SKM-1 (cell line): ENCODE measurements at regions not wholly inside any gene's neighbourhood (a gene's known extent, or its start where the extent isn't known, plus 50 kb on each side); places are given as distances from the start of the nearest gene placed in this dataset.
"Not testable (repeated sequence)": the region's sequence is repeated elsewhere in the genome, so short reads cannot be mapped to it uniquely, and the experiment has no call there.

Source experiments
- DNase-seq: peaks from one replicate; lab custom pipeline; 2025; ENCODE audit not compliant: unreplicated experiment; lab: John Stamatoyannopoulos, UW

DNA sequence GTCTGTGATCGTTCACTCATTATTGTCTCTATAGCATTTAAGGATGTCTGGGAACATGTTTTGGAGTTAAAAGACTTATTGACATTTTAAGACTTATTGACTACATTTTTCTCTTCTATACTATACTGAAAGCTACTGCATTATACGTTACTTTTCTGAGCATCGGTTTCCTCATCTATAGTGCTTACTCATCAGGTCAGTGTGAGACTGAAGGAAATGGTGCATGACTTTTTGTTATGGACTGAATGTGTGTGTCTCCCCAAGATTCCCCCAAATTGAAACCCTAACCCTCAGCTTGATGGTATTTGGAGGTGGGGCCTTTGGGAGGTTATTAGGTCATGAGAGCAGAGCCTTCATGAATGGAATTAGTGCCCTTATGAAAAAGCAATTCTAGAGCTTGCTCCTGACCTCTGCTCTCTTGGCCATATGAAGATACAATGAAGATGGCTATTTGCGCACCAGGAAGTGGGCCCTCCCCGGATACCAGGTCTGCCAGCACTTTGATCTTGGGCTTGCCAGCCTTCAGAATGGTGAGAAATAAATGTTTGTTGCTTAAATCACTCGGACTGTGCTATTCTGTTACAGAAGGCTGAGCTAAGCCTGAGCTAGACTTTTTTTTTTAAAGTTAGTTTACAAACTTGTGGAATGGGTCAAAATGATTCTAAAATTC is 243.7 kb upstream of the RREB1 start:
- DNase-seq = no peak

- DNase-seq = no peak
Observed at GRCh38 chr6:6865611-6866010, 242.2 kb upstream of the RREB1 start.

DNA sequence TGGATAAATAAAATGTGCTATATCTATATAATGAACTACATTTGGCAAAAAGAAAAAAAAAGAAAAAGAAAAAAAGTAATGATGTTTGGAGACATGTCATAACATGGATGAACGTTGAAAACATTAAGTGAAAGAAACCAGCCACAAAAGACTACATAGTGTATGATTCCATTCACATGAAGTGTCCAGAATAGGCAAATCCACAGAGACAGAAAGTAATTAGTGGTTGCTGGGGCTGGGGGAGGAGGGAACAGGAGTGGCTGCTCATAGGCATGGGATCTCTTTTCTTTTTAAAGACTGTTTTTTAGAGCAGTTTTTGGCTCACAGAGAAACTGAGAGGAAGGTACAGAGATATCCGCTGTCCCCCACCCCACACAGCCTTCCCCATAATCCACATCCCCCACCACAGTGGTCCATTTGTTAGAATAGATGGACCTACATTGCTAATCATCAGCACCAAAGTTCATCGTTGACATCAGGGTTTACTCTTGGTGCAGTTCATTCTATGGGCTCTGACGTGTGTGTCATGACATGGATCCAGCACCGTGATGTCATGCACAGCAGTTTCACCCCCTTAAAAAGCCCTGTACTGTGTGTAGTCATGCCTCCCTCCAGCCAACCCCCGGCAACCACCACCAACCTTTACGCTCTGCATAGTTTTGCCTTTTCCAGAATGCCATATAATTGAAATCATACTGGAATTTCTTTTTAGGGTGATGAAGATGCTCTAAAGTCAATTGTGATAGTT is 240.9 kb upstream of the RREB1 start:
- DNase-seq = no peak

DNA sequence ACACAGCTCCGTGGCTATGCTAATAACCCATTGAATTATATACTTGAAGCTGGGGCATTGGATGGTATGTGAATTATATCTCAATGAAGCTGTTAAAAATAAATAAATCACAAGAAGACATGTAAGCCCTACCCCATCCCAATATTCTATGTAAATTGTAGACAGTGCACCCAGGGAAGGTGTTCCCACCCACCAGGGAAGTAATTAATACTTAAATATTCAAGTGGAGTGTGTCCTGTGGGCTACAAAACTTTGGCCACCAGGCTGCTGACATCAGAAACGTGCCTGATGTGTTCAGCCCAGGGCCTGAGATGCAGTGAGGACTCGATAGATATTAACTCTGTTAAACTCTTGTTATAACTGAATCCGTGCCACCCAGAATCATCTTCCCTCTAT is 240.4 kb upstream of the RREB1 start:
- no peak for DNase-seq

DNA sequence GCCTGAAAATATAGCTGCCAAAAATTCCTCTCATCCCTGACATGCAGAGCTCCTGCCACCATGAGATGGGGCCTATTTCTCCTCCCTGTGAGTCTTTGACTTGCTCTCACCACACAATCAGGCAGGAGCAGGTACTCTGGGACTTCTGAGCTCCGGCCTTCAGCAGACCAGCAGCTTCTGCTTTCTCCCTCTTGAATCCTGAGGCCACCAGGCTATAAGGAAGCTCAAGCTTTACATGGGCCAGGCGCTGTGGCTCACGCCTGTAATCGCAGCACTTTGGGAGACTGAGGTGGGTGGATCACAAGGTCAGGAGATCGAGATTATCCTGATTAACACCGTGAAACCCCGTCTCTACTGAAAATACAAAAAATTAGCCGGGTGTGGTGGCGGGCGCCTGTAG is 238.7 kb upstream of the RREB1 start:
- DNase-seq = no peak

DNA sequence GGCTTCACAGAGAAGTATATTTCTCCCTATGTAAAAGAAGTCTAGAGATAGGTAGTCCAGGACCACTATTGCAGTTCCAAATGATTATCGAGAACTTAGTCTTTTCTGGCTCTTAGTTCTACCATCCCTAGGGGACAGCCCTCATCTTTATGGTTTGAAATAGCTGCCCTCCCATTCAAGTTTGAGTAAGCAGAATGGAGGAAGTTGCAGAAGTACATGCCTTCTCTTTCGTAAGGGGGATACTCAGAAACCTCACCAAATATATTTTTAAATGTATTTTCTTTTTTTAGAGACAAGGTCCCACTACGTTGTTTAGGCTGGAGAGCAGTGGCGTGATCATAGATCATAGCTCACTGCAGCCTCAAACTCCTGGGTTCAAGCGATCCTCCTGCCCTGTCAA is 236.8 kb upstream of the RREB1 start:
- DNase-seq = peak; percentile 74

DNA sequence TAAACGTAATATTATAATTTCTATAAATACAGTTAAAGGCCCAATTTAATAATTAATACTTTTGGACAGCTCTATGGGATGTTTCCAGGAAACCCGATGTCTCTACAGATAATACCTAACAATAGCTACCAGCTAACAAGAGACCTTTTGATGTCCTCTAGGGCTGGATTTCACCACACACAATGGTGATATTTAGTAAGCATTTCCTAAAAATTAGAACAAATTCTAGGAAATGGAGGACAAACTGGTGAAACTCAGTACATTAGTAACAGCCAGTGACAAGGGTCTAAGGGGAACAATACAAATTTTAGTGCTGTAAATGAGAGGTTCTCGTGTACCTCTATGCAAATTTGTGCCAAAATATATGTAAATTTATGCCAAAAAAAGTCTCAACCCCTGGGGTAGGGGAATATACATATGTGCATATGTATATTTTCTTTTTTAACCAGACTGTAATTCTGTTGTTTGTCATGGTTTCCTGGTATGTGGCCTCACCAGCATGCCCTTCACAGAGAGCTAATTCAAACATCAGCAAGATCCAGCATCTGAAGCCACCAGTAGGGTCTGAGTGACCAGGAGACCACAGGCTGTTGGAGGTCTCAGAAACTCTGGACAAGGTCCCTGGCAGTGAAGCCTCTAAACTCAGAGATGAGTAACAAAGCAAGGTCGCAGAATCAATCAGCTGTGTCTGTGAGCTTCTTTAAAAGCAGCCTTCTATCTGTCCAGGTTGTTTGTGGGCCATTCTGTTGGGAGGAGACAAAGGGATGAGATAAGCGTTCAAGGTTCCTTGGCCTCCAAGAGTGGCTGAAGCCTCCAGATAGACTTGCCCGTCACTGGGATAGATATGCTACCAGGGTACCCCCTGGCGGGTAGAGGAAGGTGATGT is 235.1 kb upstream of the RREB1 start:
- DNase-seq = no peak

GRCh38 chr6:6873778-6874177 is 234.0 kb upstream of the RREB1 start:
- DNase-seq = no peak

DNA sequence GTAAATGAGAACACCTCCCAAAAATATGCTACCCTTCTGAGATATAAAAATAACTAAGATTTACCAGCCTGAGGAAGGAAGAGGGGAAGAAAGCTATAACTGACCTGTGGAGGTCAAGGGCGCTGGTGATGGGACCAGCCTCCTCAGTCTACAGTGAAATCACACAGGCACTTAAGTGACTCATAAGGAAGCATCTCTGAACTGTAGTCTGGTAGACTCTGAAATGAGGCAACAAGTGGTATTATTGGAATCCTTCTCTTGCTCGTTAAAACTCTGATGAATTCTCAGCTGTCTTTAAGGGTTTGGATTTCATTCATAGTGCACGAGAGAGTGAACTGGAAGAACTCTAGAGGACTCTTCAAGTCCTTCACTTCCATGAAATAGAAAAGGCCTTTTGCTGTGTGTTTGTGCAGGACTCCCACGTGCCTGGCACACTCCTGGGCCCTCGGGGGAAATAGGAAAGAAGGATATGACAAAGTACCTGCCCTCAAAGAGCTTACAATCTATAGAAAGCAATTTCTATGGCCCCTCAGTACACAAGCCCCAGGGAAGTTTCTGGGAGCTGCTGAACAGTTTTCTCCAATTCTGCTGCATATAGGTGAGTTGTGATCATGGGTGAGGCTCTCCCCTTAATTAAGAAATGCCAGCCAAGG is 231.8 kb upstream of the RREB1 start:
- DNase-seq = peak; percentile 74

DNA sequence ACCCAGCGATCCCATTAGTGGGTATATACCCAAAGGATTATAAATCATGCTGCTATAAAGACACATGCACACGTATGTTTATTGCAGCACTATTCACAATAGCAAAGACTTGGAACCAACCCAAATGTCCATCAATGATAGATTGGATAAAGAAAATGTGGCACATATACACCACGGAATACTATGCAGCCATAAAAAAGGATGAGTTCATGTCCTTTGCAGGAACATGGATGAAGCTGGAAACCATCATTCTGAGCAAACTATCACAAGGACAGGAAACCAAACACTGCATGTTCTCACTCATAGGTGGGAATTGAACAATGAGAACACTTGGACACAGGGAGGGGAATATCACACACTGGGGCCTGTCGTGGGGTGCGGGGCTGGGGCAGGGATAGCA is 230.0 kb upstream of the RREB1 start:
- DNase-seq = not testable (repeated sequence)

DNA sequence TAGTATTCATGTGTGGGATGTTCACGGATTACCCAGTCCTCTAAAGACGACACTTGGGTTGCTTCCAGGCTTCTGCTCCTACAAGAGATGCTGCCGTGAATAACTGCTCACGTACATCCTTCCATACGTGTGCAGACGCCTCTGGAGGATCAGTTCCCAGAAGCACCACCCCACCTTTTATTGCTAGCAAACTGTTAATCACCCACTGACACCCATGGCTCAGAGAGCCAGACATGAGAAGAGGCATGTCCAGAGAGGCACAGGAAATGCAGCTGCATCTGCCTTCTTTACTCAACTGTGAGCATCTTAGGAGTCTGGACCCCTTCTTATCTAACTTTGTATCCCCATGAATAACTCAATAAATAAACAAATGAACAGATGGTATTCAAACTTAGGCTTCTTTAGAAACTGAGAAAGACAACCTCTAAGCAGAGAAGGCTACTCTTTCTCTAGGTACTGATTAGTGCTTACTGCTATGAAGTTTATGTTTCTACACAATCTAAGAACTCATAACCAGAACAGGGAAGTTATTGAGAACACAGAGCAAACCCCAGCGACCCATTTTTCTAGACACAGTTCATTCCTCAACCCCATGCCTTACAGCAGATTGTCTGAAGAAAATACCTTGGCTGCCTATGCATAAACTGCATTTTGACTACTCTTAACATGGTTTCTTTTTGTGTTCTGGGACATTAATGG is 228.7 kb upstream of the RREB1 start:
- no peak for DNase-seq

DNA sequence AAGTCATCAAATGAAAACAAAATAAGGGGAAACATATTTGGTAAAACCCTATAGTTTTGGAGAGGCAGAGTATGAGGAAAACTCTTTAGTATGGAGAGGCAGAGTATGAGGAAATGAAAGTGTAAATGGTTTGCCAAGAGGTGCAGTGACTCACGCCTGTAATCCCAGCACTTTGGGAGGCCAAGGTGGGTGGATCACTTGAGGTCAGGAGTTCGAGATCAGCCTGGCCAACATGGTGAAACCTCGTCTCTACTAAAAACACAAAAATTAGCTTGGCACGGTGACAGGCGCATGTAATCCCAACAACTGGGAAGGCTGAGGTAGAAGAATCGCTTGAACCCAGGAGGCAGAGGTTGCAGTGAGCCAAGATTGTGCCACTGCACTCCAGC is 228.2 kb upstream of the RREB1 start:
- peak; percentile 74 for DNase-seq

GRCh38 chr6:6880745-6881437 is 226.9 kb upstream of the RREB1 start:
- DNase-seq = no peak

GRCh38 chr6:6881438-6882225 is 226.1 kb upstream of the RREB1 start:
- DNase-seq = no peak

- DNase-seq = no peak
Observed at GRCh38 chr6:6882592-6882991, 225.2 kb upstream of the RREB1 start.

DNA sequence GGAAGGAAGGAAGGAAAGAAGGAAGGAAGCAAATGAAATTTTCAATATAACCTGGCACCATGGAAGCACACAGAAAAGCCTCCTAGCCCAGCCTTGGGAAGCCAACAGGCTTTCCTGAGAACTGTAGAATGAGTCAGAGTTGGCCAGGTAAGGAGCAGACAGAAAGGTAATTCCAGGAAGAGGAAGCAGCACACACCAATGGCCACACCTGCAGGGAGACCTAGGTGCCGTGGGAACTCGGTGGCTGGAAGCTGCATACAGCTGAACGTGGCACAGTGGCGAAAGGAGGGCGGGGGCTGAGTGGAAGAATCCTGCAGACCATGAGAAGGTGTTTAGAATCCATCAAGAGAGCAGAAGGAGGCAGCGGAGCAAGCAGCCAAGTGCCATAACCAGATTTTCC is 224.8 kb upstream of the RREB1 start:
- no peak for DNase-seq

GRCh38 chr6:6884193-6884627 is 223.6 kb upstream of the RREB1 start:
- DNase-seq = no peak

DNA sequence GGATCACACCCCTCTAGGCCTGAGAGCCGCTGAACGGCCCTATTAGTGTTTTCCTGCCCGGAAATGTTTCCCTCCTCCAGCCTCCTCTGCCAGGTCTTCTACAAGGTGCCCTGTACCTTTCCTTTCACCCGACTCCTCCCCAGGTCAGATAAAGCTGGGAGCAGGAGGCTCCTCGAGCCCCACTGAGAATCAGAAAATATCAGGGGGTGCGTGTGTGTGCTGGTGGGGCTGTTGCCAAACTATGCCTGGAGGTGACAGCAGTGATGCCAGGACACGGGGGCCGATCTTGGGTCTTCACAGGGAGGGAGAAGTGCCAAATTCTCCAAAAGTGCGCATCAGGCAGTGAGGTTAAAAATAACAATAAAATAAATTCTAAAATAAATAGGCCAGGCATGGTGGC is 222.8 kb upstream of the RREB1 start:
- DNase-seq = no peak

DNA sequence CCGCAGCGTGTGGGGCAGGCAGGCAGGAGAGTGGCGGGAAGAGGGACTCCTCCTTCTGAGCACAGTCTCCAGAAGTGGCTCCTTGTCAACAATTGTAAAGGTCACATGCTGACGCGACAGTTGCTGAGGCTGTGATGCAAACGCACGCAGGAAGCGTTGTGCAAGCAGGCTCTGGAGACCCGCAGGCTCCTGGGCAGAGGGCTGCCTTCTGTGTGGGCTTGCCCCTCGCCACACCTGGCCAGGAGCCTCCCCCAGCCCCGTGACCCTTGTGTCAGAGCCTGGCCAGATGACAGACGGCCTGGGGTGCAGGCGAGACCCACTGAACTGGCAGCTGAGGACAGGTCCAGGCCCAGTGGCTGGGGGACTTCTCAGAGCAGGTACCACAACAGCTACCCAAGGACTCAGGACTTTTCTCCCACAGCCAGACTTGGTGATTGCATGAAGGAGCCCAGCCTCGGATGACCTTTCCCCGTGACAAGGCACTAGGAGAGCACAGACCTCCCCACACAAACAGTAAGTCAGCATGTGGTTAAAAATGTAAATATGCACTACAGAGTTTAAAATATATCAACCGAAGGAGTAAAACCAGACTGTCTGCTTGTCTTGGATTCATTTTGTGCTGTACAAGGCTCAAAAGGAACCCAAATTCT is 222.1 kb upstream of the RREB1 start:
- DNase-seq = peak; percentile 90
